8988T (cell line): ENCODE measurements at regions not wholly inside any gene's neighbourhood (a gene's known extent, or its start where the extent isn't known, plus 50 kb on each side); places are given as distances from the start of the nearest gene placed in this dataset.
"Not testable (repeated sequence)": the region's sequence is repeated elsewhere in the genome, so short reads cannot be mapped to it uniquely, and the experiment has no call there.

Experiments used
- DNase-seq: peaks from one replicate; pipeline ENCODE4 v3.0.0; 2011

DNA sequence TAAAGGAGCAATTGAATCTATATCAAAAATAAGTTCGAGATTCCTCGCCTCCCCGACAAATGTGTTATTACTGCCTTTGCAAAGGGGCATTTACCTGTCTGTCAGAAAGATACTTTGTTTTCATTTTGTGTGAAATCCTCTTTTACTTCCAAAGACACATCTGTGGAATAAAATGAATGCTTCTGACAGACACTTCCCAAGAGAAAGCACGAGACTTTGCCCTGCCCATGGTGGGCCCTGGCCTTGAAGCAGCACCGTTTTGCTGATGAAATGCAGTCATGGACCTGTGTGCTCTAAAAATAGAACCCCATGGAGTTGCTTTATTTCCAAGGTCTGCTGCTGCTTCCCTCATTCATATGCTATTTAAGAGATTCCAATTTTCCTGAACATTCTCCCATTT lies 85.9 kb upstream of the USP47 start:
- DNase-seq = no peak

DNA sequence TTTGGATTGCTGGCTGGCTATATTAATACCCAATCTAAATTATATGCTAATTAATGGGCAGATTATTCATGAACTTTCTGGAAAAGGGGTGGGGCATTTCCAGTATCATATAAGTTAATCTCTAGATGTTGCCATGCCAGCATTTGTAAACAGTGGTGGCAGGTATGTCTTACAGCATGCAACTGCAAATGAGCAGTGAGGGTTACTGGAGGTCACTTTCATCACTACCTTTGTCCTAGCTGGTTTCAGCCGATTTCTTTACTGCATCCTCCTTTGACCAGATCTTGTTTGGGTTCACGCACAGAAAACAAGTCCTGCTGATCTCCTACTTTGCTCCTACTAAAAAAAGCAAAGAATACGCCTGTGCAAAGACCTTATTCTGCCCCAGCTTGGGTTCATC lies 89.1 kb upstream of the USP47 start:
- no peak for DNase-seq

DNA sequence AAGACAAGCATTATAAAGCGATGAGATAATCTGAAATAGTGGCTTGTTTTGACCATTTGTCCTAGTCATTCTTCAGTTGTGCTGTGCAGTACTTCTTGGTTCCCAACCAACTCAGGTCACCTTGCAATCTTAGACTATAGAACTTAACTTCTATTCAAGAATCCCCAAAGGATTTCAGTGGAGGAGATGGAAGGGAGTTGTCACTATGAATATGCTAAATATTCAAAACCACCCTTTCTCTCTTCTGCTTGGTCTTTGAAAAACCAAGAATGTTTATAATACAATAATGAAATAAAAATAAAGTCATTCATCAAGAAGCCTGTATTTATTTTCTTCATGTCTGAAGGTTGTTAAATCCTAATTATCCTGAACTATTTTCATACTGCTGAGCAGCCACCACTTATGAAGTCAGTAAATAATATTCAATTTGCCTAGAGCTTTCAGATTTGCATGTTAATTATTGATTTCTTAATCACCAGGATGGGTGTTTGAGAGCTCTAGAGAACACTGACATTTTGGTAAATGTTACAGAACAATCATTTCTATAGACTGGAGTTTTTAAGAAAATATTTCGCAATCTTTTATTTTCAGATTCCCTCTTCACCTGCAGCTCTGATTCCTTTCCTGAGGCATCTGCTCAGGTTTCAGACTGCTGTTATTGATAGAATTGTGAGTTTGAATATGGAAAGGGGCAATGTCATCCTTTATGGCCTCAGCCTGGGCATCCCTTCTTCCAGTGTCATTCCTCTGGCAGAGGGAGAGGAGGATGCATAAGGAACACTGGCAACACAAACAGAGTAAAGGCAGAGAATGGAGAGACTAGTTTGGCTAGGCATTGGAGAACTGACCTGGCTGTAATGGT lies 91.5 kb upstream of the USP47 start:
- no peak for DNase-seq

DNA sequence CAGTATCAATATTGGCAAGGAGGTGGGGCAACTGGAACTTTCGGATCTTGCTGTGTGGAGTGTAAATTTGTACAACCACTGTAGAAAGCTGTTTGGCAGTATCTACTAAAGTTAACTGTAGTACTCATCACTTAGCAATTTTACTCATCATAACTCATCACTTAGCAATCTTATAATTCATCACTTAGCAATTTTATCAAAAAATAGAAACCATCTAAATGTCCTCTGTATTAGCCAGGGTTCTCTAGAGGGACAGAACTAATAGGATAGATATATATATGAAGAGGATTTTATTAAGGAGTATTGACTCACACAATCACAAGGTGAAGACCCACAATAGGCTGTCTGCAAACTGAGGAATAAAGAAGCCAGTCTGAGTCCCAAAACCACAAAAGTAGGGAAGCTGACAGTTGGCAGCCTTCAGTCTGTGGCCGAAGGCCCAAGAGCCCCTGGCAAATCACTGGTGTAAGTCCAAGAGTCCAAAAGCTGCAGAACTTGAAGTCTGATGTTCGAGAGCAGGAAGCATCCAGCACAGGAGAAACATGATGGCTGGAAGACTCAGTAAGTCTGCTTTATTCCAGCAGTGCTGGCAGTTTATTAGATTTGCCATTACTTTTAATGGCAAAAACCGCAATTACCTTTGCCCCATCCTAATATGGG lies 92.9 kb upstream of the USP47 start:
- no peak for DNase-seq

DNA sequence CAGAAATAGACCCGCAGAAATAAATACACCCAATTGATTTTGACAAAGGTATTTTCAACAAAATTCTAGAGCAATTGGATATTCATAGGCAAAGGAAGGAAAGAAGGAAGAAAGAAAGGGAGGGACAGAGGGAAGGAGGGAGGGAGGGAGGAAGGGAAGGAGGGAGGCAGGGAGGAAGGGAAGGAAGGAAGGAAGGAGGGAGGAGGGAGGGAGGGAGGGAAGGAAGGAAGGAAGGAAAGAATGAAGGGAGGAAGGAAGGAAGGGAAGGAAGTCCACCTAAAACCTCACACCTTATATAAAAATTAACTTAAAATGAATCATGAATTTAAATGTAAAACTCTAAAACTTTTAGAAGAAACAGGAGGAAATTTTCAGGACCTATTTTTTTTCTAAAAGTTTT lies 94.2 kb upstream of the USP47 start:
- no peak for DNase-seq

DNA sequence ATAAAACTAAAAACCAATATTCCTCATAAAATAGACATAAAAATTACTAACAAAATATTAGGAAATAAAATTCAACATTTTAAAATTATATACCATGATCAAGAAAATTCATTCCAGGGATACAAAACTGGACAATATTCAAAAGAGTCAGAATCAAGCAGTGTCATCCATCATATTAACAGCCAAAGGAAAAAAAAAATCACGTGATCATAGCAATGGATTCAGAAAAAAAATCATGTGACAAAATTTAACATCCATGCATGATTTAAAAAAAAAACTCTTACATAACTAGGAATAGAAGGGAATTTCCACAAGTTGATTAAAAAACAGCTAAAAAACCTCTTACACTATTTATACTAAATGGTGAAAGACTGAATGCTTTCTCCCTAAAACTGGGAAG lies 95.3 kb upstream of the USP47 start:
- DNase-seq = no peak

DNA sequence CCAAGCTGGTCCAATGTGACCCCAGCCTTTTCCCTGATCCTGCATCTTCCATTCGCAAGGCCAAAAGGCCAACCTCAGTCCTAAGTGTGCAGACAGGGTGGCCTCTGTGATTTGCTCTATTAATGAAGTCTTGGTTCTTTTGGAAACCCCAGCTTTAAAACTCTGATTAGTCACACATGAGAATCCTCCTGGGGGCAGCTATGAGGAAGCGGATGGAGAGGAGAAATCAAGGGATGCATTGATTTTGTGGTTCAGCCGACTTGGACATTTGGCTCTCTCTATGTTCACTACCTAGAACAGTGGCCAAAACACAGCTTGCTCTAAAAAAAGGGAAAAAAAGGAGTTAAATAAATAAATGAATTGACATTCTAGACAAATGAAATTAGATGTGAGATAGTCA lies 98.6 kb upstream of the USP47 start:
- DNase-seq = no peak

DNA sequence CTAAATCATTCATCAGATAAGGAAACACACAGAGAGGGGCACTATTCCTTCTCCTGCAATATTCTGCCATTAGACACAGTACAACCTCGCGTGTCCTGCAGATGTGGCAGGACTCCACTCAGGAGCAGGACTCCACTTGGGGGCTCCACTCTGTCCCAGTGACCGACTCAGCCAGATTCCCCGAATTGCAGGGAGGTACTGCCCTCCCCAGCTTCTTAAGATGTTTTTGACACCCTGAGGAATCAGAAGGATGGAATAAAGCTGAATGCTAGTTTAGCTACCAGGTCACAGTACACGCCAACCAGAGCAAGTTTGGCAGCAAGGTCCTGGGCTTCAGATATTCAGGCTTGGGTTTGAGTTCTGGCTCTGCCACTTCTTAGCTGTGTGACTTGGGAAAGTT lies 99.3 kb upstream of the USP47 start:
- no peak for DNase-seq

DNA sequence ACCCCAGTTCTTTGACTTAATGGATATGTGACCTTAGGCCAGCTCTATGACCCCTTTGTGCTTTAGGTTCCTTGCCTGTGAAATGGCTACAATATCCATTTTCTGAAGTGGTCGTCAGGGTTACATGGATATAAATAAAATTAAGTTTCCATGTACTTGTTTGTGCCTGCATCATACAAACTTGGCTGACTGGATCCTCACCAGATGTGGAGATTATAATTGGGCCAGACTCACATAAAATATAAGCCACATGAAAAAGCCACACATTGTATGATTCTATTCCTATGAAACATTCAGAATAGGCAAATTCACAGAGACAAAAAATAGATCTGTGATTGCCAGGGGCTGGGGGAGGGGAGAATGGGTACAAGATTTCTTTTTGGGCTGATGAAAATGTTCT lies 100.9 kb upstream of the USP47 start:
- no peak for DNase-seq

DNA sequence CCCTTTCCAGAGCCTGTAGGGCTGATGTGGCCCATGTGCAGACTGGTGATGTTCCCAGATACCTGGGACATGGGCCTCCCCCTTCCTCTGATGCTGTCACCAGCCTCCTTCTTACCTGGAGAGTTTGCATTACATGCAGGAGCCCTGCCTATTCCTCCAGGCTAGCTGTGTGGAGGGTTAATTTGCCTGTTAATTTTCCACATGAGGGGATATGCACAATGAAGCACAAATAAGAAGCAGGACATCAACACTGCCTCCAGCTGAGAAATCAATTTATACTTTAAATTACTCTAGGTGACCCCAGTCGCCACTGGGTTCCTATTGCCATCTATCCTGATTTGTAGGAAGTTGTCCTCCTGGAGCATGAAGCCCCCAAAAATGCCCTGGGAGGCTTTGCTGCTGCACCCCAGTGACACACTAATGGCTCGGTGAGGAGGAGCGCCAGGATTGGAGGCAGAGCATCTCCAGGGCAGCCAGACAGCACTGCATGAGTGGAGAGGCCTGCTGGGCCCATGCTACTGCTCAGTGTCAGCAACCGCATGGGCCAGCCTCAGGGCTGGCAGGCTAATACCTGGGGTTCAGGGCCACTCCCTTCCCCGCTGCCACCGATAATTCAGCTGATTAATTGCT lies 101.6 kb upstream of the USP47 start:
- no peak for DNase-seq

DNA sequence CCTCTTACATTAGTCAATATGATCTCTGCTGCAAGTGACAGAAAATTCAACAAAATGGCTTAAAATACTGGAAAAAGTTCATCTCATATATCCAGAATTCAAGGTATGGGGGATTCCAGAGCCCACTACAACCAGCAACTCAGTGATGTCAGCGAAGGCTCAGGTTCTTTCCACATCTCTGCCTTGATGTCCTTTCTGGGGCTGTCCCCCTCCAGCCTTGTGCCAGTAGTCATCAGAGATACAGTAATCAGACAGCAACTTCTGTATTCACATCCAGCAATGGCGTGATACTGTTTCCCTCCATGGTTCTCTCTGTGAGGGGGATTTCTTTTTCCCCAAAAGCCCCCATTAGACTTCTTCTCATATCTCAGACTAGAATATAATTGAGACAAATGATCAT lies 103.4 kb upstream of the USP47 start:
- DNase-seq = no peak

DNA sequence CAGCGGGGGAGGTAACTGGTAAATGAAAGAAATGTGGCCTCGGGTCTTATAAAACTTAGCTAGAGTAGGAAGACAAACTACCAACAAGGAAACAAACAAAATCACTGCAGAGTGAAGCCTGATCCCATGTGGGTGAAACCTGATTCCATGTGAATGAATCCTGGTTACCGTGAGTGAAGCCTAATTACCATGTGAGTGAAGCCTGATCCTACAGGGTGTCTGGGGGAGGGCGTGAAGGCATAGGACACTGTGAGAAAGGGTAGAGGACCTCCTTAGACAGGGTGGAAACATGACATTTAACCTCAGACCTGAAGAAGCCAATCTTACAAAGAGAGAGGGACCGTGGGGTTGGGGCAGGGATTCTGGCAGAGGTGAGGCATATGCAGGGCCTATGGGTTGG lies 106.2 kb upstream of the USP47 start:
- DNase-seq = no peak

DNA sequence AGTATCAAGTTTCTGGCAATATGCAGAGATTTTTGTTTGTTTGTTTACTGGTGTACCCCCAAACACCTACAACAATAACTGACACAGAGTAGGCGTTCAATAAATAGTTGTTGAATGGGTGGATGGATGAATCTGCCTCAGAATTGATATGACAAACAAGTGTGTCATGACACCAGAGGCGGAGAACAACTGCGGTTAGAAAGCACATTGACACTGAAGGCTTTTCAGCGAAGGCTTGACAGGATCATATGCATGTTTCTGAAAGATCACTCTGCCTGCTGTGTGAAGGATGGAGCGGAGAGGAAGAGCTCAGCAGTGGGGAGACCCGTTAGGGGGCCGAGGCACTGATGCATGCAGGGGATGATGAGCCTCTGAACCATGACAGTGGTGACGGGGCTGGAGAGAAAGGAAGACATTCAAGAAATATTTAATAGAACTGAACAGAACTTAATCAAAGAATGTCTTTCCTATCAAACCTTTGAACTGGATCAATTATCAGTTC lies 108.5 kb upstream of the USP47 start:
- DNase-seq = no peak

DNA sequence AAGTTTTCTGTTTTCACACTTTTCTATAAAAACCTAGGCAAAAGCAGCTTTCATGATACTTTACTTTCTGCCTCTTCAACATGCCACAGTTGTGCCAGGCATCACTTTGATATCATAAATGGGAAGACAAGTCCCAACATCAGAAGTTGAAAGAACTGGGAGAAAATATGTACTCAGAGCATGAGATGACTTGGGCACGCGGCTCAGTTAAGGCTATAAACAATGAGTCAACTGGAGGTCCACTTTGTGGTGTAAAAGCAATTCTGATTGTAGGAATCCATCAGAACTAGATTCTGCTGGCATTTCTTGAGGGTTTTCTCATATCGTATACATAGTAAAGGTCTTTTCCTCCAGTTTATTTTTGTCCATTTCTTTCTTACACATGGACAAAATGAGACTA lies 109.7 kb upstream of the USP47 start:
- DNase-seq = no peak

DNA sequence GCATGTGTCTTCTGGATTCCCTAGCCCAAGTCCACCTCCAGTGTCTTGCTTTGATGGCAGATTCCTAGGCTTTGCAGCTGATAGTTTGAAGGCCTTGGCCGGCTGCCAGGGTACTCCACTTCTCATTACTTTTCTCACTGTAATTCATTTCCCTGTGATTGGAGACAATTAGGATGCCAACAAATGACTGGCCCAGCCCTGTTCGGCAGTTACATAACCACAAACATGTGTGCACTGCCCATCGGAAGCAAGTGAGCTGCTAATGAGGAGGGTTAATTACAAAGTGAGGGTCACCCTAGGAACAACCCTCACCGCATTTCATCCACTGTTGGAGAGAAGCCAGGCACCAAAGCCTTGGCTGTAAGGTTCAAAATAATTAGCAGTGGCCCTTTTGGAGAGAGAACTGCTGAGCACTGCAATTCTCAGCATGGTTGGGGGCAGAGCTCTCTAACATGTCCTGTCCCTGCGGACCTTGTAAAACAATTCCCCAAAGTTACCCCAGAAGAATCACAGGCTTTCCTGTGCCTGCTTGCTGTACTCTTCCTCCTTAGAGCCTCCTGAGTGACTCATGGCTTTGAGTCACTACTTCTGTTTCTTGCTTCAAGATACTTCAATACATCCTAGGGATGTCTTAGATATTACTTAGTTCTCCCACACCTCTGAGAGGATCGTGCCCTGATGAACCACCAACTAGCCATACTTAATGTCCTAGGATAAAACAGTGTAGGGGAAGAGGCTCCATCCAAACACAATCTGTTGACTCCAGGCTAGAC lies 109.7 kb upstream of the GALNT18 start:
- DNase-seq = no peak

DNA sequence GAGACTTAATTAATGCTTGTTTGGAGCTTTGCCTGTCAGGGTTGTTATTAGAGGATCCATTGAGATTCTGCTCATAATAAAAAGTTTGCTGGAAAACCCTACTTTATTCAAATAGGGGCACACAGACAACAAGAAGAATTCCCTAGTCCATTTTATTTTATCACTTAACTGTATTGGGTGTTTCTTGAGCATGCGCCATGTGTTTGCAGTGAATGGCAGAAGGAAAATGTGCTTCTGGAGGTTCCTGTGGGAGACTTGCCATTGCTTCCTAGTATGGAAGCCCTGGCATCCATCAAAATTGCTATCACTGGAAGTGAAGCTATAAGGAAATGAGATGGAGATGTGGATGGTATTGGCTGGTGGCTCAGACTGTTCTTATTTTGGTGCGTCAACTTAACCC lies 106.6 kb upstream of the GALNT18 start:
- no peak for DNase-seq

DNA sequence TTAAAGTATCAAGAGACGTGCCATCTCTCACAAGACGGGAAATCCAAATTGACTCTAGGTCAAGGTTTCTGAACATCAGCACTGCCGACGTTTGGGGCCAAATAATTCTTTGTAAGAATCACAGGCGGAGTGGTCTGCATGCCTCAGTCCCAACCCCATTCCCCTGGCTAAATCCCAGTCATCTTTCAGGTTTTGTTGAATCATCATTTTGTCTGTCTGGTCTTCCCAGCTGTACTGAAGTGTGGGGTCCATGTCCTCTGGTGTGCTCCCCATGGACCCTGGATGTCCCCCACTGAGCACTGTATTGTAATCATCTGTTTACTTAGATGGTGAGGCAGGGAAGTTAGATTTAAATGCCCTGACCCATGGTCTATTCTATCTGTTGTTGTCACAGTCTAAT lies 103.6 kb upstream of the GALNT18 start:
- no peak for DNase-seq

DNA sequence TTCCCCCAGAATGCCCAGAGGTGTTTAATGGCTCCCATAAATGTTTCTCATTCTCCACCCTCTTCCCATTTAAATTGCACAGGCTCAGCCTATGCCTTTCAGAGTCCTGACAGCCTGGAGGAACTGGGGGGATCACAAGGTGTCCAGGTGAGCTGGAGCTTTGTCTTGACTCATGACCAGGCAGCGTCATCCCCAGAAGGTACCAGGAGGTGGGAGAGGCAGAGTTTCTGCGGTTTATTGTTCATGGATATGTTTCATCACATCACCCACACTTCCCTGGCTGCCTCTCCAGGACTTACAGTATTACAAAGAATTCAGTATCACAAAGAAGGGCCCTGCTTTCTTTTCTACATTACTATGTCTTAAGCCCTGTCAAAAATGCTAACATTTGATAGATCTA lies 103.2 kb upstream of the GALNT18 start:
- DNase-seq = no peak

DNA sequence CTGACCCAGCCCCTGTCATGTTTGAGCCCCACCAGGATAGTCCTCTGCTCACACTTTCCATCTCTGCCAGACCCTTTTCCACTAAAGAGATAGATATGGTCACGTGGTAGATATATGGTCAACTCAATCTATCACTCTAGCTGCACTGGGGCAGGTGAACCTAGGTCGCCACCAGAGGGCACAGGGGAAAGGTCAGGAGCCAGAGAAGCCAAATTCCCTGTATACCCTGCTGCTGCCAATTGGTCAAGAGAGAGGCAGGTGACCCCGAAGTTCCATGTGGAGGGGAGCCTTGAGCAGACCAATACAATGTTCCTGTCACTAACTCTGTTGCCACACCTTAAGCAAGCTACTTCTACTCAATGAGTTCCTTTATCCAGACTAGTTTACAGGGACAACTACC lies 101.1 kb upstream of the GALNT18 start:
- DNase-seq = no peak

DNA sequence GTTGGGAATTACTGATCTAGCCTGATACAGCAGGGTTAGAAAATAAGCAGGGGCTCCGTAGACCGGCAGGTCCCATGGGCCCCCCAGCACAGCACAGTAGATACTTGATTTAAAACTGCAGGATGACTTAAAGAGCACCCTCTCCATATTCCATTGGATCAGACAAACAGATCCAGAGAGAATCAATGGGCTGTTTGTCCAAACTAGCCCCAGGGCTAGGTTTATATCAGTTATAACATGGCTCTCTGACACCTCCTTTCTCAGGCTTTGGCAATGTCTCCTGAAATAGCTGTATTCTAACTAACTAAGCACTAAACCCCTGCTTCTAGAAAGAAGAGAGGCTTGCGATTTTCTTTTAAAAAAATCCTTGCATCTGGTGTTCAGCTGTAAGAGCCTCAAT lies 100.4 kb upstream of the GALNT18 start:
- no peak for DNase-seq

DNA sequence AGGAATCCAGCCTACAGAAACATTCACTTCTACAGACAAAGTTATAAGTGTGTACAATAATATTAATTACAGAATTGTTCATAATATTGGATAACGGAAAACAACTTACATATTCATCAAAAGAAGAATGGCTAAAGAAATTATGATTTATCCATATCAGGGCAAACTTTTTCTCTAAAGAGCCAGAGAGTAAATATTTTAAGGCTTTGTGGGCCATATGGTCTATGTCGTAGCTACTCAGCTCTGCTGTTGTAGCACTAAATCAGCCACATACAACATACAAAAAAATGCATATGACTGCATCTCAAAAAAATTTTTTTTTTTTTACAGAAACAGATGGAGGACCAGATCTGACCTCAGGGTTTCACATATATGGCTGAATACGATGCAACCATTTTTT lies 96.7 kb upstream of the GALNT18 start:
- DNase-seq = no peak

DNA sequence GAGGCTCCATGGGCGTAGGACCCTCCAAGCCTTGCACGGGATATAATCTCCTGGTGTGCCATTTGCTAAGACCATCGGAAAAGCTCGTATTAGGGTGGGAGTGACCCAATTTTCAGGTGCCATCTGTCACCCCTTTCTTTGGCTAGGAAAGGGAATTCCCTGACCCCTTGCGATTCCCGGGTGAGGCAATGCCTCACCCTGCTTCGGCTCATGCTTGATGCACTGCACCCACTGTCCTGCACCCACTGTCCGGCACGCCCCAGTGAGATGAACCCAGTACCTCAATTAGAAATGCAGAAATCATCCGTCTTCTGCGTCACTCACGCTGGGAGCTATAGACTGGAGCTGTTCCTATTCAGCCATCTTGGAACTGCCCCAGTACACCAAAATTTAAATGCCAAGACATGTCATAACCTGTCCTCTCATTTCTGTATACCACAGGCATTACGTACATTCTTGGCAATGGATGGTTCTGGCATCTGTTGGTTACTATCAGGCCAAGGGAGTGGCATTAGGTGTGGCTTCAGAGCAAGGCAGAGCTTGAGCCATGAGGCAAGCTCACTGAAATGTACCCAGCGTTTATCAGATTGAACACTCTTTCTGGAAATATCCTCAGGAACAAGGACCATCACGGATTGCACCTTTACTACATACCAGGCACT lies 95.4 kb upstream of the GALNT18 start:
- no peak for DNase-seq

DNA sequence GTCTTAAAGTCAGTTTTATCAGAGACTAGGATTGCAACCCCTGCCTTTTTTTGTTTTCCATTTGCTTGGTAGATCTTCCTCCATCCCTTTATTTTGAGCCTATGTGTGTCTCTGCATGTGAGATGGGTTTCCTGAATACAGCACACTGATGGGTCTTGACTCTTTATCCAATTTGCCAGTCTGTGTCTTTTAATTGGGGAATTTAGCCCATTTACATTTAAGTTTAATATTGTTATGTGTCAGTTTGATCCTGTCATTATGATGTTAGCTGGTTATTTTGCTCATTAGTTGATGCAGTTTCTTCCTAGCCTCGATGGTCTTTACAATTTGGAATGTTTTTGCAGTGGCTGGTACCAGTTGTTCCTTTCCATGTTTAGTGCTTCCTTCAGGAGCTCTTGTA lies 93.3 kb upstream of the GALNT18 start:
- DNase-seq = not testable (repeated sequence)
